ENCODE measurements at regions not wholly inside any gene's neighbourhood (a gene's known extent, or its start where the extent isn't known, plus 50 kb on each side); places are given as distances from the start of the nearest gene placed in this dataset.

- TF ChIP-seq CTCF (IDR thresholded peaks at IDR 0.05) (no peak), POLR2A (IDR thresholded peaks at IDR 0.05) (no peak)
Observed at GRCh38 chr2:220241423-220241822, 614.0 kb downstream of the SLC4A3 start.

Data from body of pancreas (tissue), 4 donors.